Neural progenitor cell (in vitro differentiated cells): ENCODE measurements at regions not wholly inside any gene's neighbourhood (a gene's known extent, or its start where the extent isn't known, plus 50 kb on each side); places are given as distances from the start of the nearest gene placed in this dataset.
"Not testable (repeated sequence)": the region's sequence is repeated elsewhere in the genome, so short reads cannot be mapped to it uniquely, and the experiment has no call there.

Source experiments
- DNase-seq: peaks from one replicate; pipeline ENCODE4 v3.0.0-alpha.2; 2016; ENCODE audit warnings: low spot score
- H2AFZ ChIP-seq: fragments of 200-600 bp; sonication (generic); replicated peaks from 2 replicates; pipeline ENCODE4 v1.6.1; 2016; ENCODE audit warnings: antibody characterized with exemption
- H3F3A ChIP-seq: fragments of 200-600 bp; sonication (generic); 2 replicates; pipeline ENCODE4 v1.6.1; 2016; ENCODE audit warnings: antibody characterized with exemption, low read depth
- H3K27ac ChIP-seq: fragments of 200-600 bp; sonication (generic); 2 replicates; pipeline ENCODE4 v1.5.1; 2016; ENCODE audit warnings: mild to moderate bottlenecking
- H3K27me3 ChIP-seq: fragments of 200-600 bp; sonication (generic); 2 replicates; pipeline ENCODE4 v1.6.1; 2016; ENCODE audit warnings: mild to moderate bottlenecking, moderate library complexity
- H3K36me3 ChIP-seq: fragments of 200-600 bp; sonication (generic); 2 replicates; pipeline ENCODE4 v1.5.1; 2016
- H3K4me1 ChIP-seq: fragments of 200-600 bp; sonication (generic); 2 replicates; pipeline ENCODE4 v1.6.1; 2016; ENCODE audit warnings: mixed run types
- H3K4me2 ChIP-seq: fragments of 200-600 bp; sonication (generic); 2 replicates; pipeline ENCODE4 v1.6.1; 2016
- H3K4me3 ChIP-seq: fragments of 200-600 bp; sonication (generic); 2 replicates; pipeline ENCODE4 v1.5.1; 2016
- H3K79me2 ChIP-seq: fragments of 200-600 bp; sonication (generic); 2 replicates; pipeline ENCODE4 v1.6.1; 2016; ENCODE audit warnings: low read depth
- H3K9ac ChIP-seq: fragments of 200-600 bp; sonication (generic); 2 replicates; pipeline ENCODE4 v1.6.1; 2016
- H3K9me3 ChIP-seq: fragments of 200-600 bp; sonication (generic); 2 replicates; pipeline ENCODE4 v1.5.1; 2016; ENCODE audit warnings: low read depth
- H4K20me1 ChIP-seq: fragments of 200-600 bp; sonication (generic); 2 replicates; pipeline ENCODE4 v1.6.1; 2016; ENCODE audit warnings: low read depth
- H3K27ac Mint-ChIP-seq: 3 replicates; pipeline ENCODE4 v1.8.0; 2021; ENCODE audit warnings: mixed read lengths
- H3K27me3 Mint-ChIP-seq: 2 replicates; pipeline ENCODE4 v1.8.0; 2022; ENCODE audit warnings: low read depth, mild to moderate bottlenecking, inconsistent platforms, moderate library complexity, mixed read lengths; ENCODE audit not compliant: insufficient read depth
- H3K36me3 Mint-ChIP-seq: 3 replicates; pipeline ENCODE4 v1.8.0; 2021; ENCODE audit warnings: mixed read lengths
- H3K4me1 Mint-ChIP-seq: 3 replicates; pipeline ENCODE4 v1.8.0; 2021; ENCODE audit warnings: mixed read lengths
- H3K4me3 Mint-ChIP-seq: 3 replicates; pipeline ENCODE4 v1.8.0; 2021; ENCODE audit warnings: mild to moderate bottlenecking, moderate library complexity, mixed read lengths
- H3K9me3 Mint-ChIP-seq: 3 replicates; pipeline ENCODE4 v1.8.0; 2020; ENCODE audit warnings: mixed read lengths
- EZH2 ChIP-seq: fragments of 200-600 bp; sonication (generic); IDR thresholded peaks from 2 replicates; pipeline ENCODE4 v1.6.1; 2017; ENCODE audit warnings: antibody characterized with exemption, mild to moderate bottlenecking, moderate library complexity
- EZH2phosphoT487 ChIP-seq: fragments of 200-600 bp; sonication (generic); IDR thresholded peaks from 2 replicates; pipeline ENCODE4 v1.6.1; 2017; ENCODE audit warnings: antibody characterized with exemption
- TF ChIP-seq, protein P1 (sequence below): fragments of 200-600 bp; sonication (generic); IDR thresholded peaks from 2 replicates; pipeline ENCODE4 v1.5.1; 2017; ENCODE audit warnings: antibody characterized with exemption, mild to moderate bottlenecking

DNA sequence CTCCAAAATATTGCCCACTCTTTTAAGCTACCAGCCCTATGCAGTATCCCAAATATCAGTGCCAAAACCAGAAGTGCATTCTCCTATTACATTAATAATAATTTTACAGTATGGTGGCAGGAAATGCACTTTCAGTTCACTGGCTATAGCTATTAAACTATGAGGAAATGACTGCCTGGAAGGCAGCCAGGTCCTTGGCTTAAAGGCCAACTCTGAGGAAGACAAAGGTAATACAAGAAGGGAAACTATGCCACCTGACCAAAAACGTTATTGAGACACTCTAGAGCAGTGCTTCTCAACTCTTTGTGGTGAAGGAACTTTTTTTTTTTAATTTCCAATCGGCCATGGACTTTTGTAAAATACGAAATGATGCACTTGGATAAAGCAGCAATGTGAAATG is 133.6 kb upstream of the VAMP7 start:
- Histone ChIP-seq H3K4me2 (no peak overlapping the region), H3K9me3 (peaks cover 4% of the 10 kb centered on the region), H3F3A (no peaks in the 10 kb centered on the region), H3K79me2 (no peaks in the 10 kb centered on the region), H4K20me1 (no peaks in the 10 kb centered on the region), H3K4me1 (no peaks in the 10 kb centered on the region), H3K27me3 (no peaks in the 10 kb centered on the region), H2AFZ (no peak overlapping the region), H3K9ac (no peak overlapping the region), H3K4me3 (no peak overlapping the region), H3K36me3 (no peaks in the 10 kb centered on the region), H3K27ac (no peak overlapping the region)
- Mint-ChIP-seq H3K27me3 (no peaks in the 10 kb centered on the region), H3K27ac (no peak overlapping the region), H3K36me3 (no peaks in the 10 kb centered on the region), H3K4me3 (no peak overlapping the region), H3K4me1 (no peaks in the 10 kb centered on the region), H3K9me3 (peaks cover 3% of the 10 kb centered on the region)
- TF ChIP-seq EZH2 (no peak), EZH2phosphoT487 (no peak)
- TF ChIP-seq, protein P1, sequence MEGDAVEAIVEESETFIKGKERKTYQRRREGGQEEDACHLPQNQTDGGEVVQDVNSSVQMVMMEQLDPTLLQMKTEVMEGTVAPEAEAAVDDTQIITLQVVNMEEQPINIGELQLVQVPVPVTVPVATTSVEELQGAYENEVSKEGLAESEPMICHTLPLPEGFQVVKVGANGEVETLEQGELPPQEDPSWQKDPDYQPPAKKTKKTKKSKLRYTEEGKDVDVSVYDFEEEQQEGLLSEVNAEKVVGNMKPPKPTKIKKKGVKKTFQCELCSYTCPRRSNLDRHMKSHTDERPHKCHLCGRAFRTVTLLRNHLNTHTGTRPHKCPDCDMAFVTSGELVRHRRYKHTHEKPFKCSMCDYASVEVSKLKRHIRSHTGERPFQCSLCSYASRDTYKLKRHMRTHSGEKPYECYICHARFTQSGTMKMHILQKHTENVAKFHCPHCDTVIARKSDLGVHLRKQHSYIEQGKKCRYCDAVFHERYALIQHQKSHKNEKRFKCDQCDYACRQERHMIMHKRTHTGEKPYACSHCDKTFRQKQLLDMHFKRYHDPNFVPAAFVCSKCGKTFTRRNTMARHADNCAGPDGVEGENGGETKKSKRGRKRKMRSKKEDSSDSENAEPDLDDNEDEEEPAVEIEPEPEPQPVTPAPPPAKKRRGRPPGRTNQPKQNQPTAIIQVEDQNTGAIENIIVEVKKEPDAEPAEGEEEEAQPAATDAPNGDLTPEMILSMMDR: no peak
- no peak for DNase-seq

DNA sequence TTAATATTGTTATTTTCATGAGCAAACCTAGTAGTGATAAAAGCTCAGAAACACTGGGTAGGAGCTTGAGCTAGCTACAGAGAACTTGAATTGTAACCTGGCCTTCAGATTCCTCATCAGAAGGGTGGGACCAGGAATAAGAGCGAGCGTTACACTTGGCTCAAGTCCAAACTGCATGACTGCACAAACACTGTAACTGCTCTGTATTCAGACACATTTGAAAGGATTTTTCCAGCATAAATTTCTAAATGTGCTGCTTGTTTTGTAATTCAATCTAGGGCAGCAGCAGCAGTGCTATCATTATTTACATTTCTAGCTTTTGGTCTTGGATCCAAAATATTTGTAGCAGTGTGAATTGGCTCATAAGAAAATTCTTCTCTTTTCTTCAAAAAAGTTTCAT is 133.0 kb upstream of the TMLHE start:
- no peak overlapping the region for H3K4me3 Mint-ChIP-seq
- Histone ChIP-seq H3K4me3 (no peak overlapping the region), H3K9ac (no peak overlapping the region), H3K27me3 (no peaks in the 10 kb centered on the region), H4K20me1 (no peaks in the 10 kb centered on the region), H3F3A (no peaks in the 10 kb centered on the region), H2AFZ (no peak overlapping the region), H3K27ac (no peak overlapping the region), H3K79me2 (no peaks in the 10 kb centered on the region), H3K36me3 (no peaks in the 10 kb centered on the region), H3K9me3 (peaks cover 4% of the 10 kb centered on the region), H3K4me1 (no peaks in the 10 kb centered on the region), H3K4me2 (no peak overlapping the region)
- no peak for DNase-seq
- no peaks in the 10 kb centered on the region for H3K36me3 Mint-ChIP-seq
- no peaks in the 10 kb centered on the region for H3K4me1 Mint-ChIP-seq
- peaks cover under 1% of the 10 kb centered on the region for H3K27me3 Mint-ChIP-seq
- H3K9me3 Mint-ChIP-seq: peaks cover 10% of the 10 kb centered on the region
- TF ChIP-seq EZH2phosphoT487 (no peak), EZH2 (no peak)
- TF ChIP-seq, protein P1: no peak
- H3K27ac Mint-ChIP-seq: no peak overlapping the region

DNA sequence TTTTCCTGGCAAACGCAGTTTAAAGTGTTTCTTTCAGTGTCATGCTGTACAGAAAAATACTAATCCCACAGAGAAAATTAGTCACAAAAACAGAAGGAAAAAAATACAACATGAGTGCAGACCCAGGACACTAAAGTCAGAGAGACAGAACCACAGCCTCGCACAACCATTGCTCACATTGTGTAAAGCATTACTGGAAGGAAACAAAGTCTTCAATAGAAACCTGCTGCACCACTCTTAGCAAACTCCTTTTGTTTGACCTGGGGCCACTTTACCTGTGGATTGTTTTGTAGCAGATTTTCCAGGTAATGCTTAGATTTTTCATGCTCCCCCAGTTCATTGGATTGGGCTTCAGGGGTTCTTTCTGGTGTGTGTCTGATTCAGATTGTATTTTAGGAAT is 131.8 kb upstream of the TMLHE start:
- no peaks in the 10 kb centered on the region for H3K79me2 ChIP-seq
- no peaks in the 10 kb centered on the region for H3K36me3 ChIP-seq
- Mint-ChIP-seq H3K27me3 (peaks cover 2% of the 10 kb centered on the region), H3K36me3 (no peaks in the 10 kb centered on the region), H3K4me1 (no peaks in the 10 kb centered on the region), H3K4me3 (no peak overlapping the region), H3K9me3 (peaks cover 16% of the 10 kb centered on the region), H3K27ac (no peak overlapping the region)
- H3K27me3 ChIP-seq: no peaks in the 10 kb centered on the region
- H2AFZ ChIP-seq: no peak overlapping the region
- no peak overlapping the region for H3K27ac ChIP-seq
- no peak for DNase-seq
- H3K4me3 ChIP-seq: no peak overlapping the region
- H3K9me3 ChIP-seq: peaks cover 4% of the 10 kb centered on the region
- no peak overlapping the region for H3K9ac ChIP-seq
- H3K4me1 ChIP-seq: no peaks in the 10 kb centered on the region
- no peaks in the 10 kb centered on the region for H4K20me1 ChIP-seq
- no peaks in the 10 kb centered on the region for H3F3A ChIP-seq
- H3K4me2 ChIP-seq: no peak overlapping the region
- TF ChIP-seq EZH2 (no peak), EZH2phosphoT487 (no peak)
- TF ChIP-seq, protein P1: no peak

DNA sequence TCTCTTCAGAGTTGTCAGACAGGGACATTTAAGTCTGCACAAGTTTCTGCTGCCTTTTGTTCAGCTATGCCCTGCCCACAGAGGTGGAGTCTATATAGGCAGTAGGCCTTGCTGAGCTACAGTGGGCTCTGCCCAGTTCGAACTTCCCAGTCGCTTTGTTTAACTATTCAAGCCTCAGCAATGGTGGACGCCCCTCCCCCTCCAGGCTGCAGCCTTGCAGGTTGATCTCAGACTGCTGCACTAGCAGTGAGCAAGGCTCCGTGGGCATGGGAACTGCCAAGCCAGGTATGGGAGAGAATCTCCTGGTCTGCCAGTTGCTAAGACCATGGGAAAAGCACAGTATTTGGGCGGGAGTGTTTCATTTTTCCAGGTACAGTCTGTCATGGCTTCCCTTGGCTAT is 115.6 kb upstream of the TMLHE start:
- H3K27ac Mint-ChIP-seq, H3K36me3 Mint-ChIP-seq: not testable (repeated sequence)
- peaks cover 11% of the 10 kb centered on the region for H3K9me3 Mint-ChIP-seq

More for the DNA sequence above, 115.6 kb upstream of the TMLHE start:
- H3F3A ChIP-seq, H3K9me3 ChIP-seq, H2AFZ ChIP-seq, H3K4me1 Mint-ChIP-seq, H3K4me3 ChIP-seq, H3K27me3 Mint-ChIP-seq, H3K4me2 ChIP-seq, H3K36me3 ChIP-seq, H3K27me3 ChIP-seq, H3K4me3 Mint-ChIP-seq, H3K79me2 ChIP-seq, H3K27ac ChIP-seq, H4K20me1 ChIP-seq, H3K4me1 ChIP-seq, H3K9ac ChIP-seq: not testable (repeated sequence)
- peak; percentile 3 for DNase-seq
